Left forelimb (tissue), 1 donor: ENCODE measurements at regions not wholly inside any gene's neighbourhood (a gene's known extent, or its start where the extent isn't known, plus 50 kb on each side); places are given as distances from the start of the nearest gene placed in this dataset.

Experiments used
- DNase-seq: peaks from one replicate; pipeline ENCODE4 v3.0.0-alpha.2; 2018; ENCODE audit warnings: low spot score

DNA sequence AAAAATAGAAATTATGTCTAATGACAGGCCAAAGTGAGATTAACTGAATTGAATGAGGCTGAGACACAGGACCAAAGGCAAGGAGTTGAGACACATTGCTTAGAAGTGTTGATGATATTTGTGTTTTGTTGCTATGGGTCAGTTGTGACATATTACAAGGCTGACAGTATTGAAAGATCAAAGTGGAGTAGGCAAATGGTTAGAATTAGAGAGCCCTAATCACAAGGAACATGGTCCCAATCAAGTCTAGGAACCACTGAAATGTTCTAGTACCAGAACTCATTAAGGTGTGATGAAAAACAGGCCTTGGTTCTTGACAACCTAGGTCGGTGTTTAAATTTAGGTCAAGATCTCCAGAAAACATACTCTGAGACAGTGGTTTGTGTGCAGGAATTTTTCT, 896.3 kb upstream of the HS3ST1 start:
- no peak for DNase-seq

- DNase-seq, result no peak
These were observed 891.1 kb upstream of the HS3ST1 start for GRCh38 chr4:12319765-12320164.

GRCh38 chr4:12304905-12305304, 876.2 kb upstream of the HS3ST1 start:
- DNase-seq, result no peak

GRCh38 chr4:12296366-12296765, 867.7 kb upstream of the HS3ST1 start:
- DNase-seq, result no peak

- no peak for DNase-seq
These were observed 865.3 kb upstream of the HS3ST1 start for GRCh38 chr4:12293906-12294525.

DNA sequence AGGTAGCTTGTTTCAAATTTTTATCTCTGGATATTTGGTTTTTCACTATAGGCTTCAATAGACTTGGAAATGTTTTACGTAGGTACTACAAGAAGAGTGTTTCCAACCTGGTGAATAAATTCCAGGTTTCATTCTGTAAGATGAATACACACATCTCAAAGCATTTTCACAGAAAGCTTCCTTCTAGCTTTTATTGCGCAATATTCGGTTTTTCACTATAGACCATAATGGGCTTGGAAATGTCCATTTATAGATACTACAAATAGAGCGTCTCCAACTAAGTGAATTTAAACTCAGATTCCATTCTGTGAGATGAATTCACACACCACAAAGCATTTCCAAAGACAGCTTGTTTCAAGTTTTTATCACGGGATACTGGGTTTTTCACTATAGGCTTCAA, 857.7 kb upstream of the HS3ST1 start:
- DNase-seq, result no peak

DNA sequence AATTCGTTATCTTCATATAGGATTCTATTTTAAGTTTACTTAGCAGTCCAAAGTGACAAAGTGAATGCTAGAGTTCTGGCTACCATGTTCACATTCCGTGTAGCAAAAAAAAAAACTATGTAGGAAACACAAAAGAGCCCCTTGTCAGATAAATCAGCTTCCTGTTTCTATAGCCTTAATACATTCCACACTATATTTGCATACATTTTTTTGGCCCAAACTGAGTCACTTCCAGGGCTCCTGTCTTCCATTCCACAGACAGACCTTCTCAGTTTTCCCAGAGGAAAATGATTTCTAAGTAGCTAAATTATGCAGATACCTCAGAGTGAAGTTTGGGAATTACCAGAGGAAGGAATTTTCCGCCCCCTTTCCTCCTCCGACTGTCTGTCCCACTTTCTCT, 841.9 kb upstream of the HS3ST1 start:
- no peak for DNase-seq

DNA sequence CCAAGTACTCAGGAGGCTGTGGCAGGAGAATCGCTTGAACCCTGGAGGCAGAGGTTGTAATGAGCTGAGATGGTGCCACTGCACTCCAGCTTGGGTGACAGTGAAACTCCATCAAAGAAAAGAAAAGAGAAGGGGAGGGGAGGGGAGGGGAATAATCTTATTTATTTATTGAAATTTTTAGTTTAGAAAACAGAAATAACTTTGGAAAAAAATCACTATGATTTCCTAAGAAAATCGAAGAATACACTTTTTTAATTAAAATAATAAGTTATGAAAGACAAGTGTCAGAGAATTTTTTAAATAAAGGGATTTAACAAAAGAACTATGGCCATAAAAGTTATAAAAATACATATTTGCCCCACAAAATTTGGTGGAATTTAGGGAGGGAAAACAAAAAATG, 836.9 kb upstream of the HS3ST1 start:
- DNase-seq, result no peak

- DNase-seq, result no peak
These were observed 831.8 kb upstream of the HS3ST1 start for GRCh38 chr4:12260453-12260852.

DNA sequence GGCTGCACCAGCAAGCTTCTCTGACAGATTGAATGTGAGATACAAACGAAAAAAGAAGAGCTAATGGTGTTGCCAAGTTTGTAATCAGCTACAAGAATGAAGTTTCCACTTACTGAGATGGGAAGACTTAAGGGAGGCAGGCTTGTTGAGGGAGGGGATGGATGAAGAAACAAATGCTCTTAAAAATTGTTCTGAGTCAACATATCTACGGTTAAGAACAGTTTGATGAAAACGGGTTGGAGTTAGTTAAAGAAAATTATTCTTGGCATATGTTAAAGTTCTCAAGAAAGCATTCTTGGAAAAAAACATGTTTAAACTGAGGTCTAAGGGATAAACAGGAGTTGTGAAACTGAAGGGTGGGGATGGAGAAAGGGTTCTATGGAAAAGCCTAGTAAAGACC, 816.3 kb upstream of the HS3ST1 start:
- no peak for DNase-seq

DNA sequence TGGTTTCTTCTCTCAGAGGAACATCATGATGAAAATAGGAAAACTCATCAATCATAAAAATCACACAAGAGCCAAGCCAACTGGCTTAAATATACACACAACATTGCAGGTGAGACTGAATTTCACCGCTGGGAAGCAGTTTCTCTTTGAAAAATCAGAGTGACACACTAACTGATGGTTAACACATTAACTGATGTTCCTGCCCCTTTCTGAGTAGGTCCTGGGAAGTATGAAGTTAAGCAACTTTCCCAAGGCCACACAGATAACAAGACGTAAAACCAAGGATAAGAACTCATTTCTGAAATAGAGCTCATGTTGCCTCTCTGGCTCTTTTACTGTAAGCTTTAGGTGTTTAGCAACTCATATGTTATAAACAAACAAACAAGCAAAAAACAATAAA, 813.7 kb upstream of the HS3ST1 start:
- no peak for DNase-seq

DNA sequence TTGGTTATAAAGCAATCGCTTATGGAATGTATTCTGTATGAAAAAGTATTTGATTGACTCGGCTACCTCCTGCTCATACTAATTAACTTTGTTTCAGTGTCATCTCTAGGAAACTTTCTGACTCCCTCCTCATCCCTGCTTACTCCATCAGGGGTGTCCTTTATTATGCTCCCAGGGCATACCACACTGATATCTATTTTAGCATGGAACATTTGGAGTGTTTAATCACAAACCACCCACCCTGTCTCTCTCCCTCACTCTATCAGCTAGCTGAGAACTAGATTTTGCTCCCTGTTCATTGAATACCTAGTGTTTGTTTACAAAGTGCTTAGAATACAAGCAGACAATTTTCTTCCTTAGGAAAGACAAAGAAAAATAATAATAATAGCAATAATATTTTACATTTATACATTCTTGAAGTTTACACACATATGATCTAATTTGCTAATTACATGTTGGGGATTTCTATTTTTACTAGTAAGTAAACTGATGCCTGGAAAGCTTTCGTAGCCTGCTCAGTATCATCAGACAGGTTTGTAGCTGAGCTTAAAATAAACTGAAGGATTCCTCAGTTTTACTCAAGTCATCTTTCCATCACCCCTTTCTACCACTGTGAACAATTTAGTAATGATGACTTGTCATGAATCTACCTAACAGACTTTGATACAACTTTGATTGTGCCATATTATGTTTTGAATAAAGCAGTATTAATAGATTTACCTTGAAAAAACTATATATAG, 811.4 kb upstream of the HS3ST1 start:
- no peak for DNase-seq

- DNase-seq, result no peak
These were observed 802.4 kb upstream of the HS3ST1 start for GRCh38 chr4:12231098-12231497.

DNA sequence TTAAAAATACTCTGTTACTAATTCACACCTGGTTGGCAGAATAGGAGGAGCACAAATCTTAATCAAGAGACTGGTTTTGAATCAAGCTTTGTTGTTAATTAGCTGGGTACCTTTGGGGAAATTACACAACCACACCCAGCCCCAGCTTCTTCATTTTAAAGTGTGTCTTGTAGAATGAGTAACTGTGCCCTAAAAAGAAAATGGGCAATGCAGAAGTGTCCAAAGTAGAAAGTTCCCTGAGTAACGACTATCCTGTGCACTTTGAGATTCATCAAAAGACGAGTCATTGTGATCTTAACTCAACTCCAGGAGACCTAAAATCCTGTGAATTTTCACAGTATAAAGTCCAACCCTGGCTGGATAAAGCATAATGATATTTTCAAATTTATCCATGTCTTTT, 792.3 kb upstream of the HS3ST1 start:
- DNase-seq, result no peak

GRCh38 chr4:12211636-12212035, 782.9 kb upstream of the HS3ST1 start:
- no peak for DNase-seq

DNA sequence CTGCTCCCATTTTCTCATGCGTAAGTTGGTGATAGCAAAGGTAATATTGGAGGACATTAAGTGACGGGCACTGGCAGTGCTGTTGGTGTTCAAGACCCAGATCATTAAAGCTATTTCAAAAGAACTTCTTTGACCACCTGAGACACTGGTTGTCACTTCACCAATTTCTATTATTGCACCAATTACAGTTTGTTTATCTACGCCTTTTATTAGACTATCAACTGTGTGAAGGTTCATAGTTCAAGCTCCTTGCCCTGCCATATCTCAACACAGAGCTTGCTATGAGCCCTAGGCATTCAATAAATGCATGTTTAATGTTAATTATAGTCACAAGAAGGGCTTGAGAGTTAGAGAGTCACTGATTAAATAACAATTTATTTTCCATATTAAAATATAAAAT, 778.7 kb upstream of the HS3ST1 start:
- no peak for DNase-seq

DNA sequence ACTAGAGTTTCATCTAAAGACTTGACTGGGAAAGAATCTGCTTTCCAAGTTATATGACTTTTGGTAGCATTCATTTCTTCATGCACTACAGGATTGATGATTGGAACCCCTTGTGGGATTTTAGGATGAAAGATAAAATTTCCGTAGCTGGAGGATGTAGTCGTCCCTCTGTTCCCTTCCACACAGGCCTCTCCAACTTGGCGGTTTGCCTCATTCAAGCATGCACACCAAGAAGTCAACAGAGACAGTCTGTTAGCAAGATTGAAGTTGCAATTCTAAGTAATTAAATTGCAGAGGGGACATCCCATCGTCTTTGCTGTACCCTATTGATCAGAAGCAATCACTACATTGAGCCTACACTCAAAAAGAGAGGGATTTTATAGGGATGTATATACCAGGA, 777.4 kb upstream of the HS3ST1 start:
- no peak for DNase-seq

DNA sequence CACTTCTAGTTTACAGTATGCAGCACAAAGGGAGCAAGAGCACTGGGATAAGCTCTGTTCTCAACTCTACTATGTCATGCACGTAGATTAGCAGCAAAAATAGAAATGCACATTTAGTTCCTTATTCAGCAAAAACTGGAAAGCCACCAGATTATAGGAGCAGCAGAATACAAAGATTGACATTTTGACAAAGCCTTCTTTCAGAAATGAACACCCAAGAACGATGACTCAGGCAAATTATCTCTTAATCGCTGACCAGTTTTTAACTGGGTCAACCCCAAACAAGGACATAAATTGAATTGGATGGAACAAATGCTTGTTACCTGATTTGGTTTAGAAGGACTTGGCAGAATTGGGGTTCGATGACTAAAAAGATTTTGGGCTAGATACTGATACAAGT, 775.3 kb upstream of the HS3ST1 start:
- DNase-seq, result no peak

- no peak for DNase-seq
These were observed 771.5 kb upstream of the HS3ST1 start for GRCh38 chr4:12200226-12200625.

DNA sequence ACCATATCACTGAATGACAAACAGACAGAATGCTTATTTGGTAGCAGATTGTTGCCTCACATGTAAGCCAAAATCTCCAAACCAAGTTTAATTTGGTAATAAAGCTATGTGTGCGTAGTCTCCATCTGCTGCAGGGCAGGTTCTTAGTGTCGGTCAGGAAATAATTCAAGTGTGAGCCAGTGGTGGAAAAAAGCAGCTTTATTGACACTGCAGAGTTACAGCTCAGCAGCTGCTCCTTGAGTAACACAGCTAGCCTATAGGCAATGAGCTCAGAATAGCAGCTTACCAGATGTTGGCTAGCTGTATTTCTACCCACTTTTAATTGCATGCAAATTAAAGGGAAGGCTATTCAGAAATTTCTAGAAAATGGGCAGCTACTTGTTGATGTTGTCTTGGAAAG, 757.8 kb upstream of the HS3ST1 start:
- DNase-seq, result no peak

DNA sequence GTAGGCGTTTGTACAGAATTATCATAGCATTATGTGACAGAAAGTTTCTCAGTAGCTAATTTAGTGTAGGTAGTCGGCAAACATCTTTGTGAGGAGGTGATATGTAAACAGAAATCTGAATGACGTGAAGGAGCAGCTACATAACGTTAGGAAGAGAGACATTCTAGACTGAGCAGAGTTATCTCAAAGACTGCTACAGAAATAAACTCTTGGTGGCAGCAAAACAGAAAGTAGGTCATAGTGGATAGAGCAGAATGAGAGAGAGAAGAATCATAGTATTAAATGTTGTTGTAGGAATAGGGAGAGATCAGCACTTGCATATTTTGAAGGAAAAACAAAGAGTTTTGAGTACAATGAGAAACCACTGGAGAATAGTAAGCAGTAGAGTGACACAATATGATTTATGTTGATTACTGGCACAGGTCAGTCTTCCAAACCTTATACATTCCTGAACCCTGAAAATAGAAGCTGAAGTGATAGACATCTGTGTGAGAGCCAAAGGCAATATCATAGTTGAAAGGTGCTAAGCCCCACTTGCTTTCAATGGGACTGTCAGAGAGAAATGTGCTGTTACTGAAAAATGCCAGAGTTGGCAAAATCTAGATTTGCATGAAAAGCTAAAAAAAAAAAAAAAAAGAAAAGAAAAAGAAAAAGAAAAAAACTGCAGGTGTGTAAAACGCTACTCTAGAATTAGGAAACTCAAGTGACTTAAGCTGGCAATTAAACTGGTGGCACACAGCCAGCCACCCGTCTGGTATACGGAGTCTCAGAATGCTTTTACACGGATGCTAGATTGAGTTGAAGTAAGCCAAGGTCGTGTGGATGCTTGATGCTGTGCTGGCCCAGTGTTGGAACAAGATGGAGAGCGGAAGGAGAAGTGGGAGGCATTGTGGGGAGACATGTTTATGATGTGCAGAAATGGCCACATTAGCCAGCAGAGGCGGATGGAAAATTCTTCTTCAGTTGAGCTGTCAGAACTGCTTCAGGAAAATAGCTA, 750.2 kb upstream of the HS3ST1 start:
- DNase-seq, result no peak

- no peak for DNase-seq
These were observed 748.7 kb upstream of the HS3ST1 start for GRCh38 chr4:12177416-12177815.

- DNase-seq, result no peak
These were observed 744.8 kb upstream of the HS3ST1 start for GRCh38 chr4:12173496-12173895.
